Retina (tissue), 1 donor: ENCODE measurements at regions not wholly inside any gene's neighbourhood (a gene's known extent, or its start where the extent isn't known, plus 50 kb on each side); places are given as distances from the start of the nearest gene placed in this dataset.

Source experiments
- DNase-seq: peaks from one replicate; pipeline ENCODE4 v3.0.0-alpha.2; 2016

DNA sequence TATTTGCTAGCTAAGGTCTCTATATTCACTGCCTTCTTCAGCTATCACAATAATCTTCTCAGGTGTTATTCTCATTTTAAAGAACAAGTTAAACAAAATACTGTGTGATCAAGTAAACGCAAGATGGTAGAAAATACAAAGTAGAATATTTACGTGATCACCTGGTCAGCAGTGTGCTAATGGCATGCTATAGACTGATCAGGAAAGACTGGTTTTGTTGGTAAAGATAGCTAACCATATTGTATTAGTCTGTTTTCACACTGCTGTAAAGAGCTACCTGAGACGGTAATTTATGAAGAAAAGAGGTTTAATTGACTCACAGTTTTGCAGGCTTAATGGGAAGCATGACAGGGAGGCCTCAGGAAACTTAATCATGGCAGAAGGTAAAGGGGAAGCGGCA is 50.4 kb downstream of the ZBTB38 start:
- DNase-seq: no peak

DNA sequence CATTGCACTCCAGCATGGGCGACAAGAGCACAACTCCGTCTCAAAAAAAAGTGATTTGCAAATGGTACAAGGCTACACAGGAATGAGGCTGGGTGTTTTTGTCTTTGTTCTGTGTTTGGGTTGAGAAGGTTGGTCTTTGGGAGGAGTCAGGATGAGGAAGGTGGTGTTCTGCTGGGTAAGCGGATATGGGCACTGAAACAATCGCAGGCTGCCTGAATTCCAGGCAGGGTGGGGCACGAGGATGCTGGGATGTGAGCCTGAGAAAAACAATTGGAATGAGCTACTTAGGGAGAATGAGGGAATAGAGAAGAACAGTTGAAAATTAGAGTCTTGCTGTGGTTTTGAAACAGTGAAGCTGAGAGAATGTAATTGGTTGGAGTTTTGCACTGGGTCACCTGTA is 51.6 kb downstream of the ZBTB38 start:
- DNase-seq: no peak

DNA sequence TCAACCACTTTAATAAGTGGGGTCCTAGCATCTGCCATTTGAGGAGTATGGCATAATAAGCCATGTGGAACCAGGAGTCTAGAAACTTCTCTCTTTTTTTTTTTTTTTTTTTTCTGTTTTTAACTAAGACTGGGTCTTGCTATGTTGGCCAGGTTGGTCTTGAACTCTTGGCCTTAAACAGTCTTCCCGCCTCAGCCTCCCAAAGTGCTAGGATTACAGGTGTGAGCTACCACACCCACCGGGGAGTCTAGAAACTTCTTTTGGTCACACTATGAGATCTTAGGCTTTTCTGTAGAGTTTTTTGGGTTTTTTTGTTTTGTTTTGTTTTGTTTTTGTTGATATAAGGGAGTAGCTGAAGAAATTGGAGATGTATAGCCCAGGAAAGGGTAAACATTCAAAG is 52.9 kb downstream of the ZBTB38 start:
- DNase-seq: no peak

- DNase-seq: no peak
Measured at GRCh38 chr3:141421639-141422319, 53.5 kb downstream of the ZBTB38 start.

- no peak for DNase-seq
Measured at GRCh38 chr3:141422961-141423582, 54.8 kb downstream of the ZBTB38 start.

GRCh38 chr3:141425523-141426233 is 57.4 kb downstream of the ZBTB38 start:
- no peak for DNase-seq

DNA sequence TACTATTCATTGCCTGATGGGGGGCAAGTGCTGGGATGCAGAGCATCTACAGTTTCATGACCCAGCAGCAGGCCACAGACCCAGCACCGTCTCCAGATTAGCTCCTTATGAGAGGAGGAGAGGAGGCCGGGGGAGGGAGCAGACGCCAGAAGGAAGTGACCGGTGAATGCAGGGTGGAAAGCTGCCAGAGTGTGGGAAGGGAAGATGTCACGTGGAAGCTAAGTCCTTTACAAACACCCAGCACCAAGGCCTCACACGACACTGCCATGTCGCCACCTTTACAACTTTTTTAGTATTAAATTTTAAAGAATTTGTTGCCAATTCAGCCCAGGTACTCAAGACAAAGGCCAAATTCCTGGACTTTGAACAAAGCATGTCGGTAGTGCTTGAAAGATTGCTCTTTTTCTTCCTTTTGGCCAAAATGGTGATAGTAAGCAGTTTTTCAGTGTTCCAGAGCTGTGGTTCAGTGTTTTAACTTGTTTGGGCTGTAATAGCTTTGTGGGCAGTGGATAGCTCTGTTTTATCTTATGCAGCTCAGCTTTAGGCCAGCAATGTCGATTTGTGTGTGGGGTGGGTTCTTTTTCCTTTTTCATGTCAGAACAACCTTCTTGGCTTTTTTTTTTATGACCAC is 58.2 kb downstream of the ZBTB38 start:
- no peak for DNase-seq

- no peak for DNase-seq
Measured at GRCh38 chr3:141427764-141428163, 59.1 kb upstream of the RASA2 start.

GRCh38 chr3:141429371-141430035 is 57.3 kb upstream of the RASA2 start:
- no peak for DNase-seq

DNA sequence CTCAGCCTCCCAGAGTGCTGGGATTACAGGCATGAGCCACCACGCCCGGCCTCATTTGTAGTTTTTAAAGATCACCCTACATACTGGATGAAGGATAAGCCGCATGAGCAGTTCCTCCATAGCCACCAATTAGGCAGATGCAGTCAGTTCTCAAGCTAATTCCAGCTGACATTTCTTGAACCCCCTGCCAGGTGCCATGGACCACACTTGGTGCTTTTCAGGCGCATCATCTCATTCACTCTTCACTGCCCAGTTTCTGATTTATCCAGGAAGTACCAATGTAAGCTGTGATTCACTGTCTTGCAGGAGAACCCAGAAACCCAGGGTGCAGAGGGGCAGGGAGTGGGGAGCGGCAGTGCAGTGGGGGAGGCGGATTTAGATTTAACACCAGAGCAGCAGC is 56.5 kb upstream of the RASA2 start:
- DNase-seq: peak; percentile 70

GRCh38 chr3:141431411-141432378 is 55.1 kb upstream of the RASA2 start:
- DNase-seq: no peak

DNA sequence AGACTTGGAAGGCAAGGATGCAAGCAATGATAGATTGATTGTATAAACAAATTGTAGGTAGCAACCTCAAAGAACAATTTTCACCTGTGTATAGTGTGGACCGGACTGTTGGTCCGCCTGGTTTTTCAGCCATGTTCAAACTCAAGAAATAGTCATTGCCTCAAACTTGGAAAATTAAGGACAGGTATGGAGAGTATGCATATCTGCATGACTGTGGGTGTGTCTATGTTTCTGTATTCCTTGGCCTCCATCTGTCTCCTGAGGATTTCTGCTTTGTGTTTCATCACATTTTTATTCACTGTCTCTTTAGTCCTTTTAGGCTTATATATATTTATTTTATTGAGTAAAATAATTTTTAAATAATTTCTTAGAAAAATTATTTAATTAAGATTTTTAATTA is 53.9 kb upstream of the RASA2 start:
- no peak for DNase-seq

DNA sequence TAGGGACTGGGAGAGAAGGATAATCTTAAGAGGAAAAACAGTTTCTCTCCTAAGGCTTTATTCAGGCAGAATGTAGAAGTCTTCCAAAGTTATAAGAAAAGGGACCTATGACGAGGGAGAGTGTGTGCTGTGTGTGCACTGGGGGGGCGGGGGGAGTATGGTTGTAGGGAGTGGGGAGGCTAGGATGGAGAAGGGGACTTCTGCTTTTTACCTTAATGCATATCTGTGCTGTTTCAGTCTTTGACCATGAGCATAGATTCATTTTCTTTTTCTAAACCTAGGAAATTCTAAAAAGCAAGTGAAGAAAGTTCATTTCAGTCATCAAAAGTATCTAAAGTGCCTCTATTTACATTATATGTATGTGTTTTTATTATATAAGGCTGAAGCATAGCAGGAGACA is 52.6 kb upstream of the RASA2 start:
- DNase-seq: no peak

- DNase-seq: no peak
Measured at GRCh38 chr3:141436180-141436579, 50.6 kb upstream of the RASA2 start.
